Astrocyte of the cerebellum (primary cell): ENCODE measurements at regions not wholly inside any gene's neighbourhood (a gene's known extent, or its start where the extent isn't known, plus 50 kb on each side); places are given as distances from the start of the nearest gene placed in this dataset.
"Not testable (repeated sequence)": the region's sequence is repeated elsewhere in the genome, so short reads cannot be mapped to it uniquely, and the experiment has no call there.

ENCODE experiments used
- DNase-seq: peaks from one replicate; pipeline ENCODE4 v3.0.0-alpha.2; 2011; ENCODE audit warnings: low read depth
- H3K4me3 ChIP-seq: 2 replicates; pipeline ENCODE4 v1.5.1; 2011; ENCODE audit warnings: mild to moderate bottlenecking, low read depth, low read length, moderate library complexity
- in situ Hi-C: cut with HindIII; loops from 2 replicates; pipeline ENCODE4 v1.10.0; 2017; ENCODE audit warnings: low sequenced_read_pairs
- TF ChIP-seq, protein P1 (sequence below): IDR thresholded peaks from 2 replicates; pipeline ENCODE4 v1.5.1; 2012; ENCODE audit warnings: low read length, low read depth, moderate library complexity, mild to moderate bottlenecking; ENCODE audit errors: missing control alignments

DNA sequence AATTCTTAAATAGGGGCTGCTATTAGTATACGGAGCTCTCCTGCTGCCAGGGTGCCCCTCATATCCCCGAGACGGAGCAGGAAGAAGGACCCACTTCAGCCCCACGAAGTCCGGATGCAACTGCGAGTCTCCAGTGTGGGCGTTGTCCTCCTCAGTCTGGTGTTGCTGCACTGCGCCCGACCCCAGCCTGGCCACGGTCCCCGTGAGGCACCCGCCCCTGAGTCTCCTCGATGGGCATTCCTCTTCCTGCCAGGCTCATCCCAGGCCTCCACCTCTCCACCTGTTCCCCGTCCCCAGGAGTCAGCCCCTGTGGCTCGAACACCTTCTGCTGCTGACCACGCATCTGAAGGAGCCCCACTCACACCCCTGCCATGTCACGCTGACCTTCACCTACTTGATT is 68.1 kb upstream of the SFSWAP start:
- no peak for DNase-seq
- in situ Hi-C loops = no loop called here
- TF ChIP-seq, protein P1, sequence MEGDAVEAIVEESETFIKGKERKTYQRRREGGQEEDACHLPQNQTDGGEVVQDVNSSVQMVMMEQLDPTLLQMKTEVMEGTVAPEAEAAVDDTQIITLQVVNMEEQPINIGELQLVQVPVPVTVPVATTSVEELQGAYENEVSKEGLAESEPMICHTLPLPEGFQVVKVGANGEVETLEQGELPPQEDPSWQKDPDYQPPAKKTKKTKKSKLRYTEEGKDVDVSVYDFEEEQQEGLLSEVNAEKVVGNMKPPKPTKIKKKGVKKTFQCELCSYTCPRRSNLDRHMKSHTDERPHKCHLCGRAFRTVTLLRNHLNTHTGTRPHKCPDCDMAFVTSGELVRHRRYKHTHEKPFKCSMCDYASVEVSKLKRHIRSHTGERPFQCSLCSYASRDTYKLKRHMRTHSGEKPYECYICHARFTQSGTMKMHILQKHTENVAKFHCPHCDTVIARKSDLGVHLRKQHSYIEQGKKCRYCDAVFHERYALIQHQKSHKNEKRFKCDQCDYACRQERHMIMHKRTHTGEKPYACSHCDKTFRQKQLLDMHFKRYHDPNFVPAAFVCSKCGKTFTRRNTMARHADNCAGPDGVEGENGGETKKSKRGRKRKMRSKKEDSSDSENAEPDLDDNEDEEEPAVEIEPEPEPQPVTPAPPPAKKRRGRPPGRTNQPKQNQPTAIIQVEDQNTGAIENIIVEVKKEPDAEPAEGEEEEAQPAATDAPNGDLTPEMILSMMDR = no peak
- H3K4me3 ChIP-seq = no peak overlapping the region

- DNase-seq = no peak
- no peak overlapping the region for H3K4me3 ChIP-seq
- TF ChIP-seq, protein P1 = no peak
- in situ Hi-C loops = no loop called here
Observed at GRCh38 chr12:131643631-131644452, 67.0 kb upstream of the SFSWAP start.

- no peak overlapping the region for H3K4me3 ChIP-seq
- DNase-seq = no peak
- TF ChIP-seq, protein P1 = no peak
- in situ Hi-C loops = no loop called here
Observed at GRCh38 chr12:131644481-131644880, 66.4 kb upstream of the SFSWAP start.

GRCh38 chr12:131644917-131645316 is 66.0 kb upstream of the SFSWAP start:
- in situ Hi-C loops, H3K4me3 ChIP-seq, DNase-seq: not testable (repeated sequence)

DNA sequence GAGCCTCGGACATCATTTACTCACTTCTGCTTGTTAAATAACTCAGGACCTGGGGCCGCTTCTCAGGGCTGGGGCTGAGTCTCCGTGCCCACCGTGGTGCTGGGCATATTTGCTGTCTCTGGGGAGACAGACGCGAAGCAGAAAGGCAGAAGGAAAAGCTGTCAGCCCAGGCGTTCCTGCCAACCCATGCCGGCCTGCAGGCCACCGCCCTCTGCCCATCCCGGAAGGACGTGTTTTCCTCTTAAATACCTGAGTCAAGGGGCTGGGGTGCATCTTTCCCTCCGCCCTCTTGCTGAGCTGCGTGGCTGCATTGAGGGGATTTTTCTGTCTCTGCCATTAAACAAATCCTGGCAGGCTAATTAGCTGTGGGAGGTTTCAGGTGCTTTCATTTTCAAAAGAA is 65.3 kb upstream of the SFSWAP start:
- in situ Hi-C loops, DNase-seq, H3K4me3 ChIP-seq: not testable (repeated sequence)

- DNase-seq, H3K4me3 ChIP-seq, in situ Hi-C loops: not testable (repeated sequence)
Observed at GRCh38 chr12:131646444-131646843, 64.4 kb upstream of the SFSWAP start.

DNA sequence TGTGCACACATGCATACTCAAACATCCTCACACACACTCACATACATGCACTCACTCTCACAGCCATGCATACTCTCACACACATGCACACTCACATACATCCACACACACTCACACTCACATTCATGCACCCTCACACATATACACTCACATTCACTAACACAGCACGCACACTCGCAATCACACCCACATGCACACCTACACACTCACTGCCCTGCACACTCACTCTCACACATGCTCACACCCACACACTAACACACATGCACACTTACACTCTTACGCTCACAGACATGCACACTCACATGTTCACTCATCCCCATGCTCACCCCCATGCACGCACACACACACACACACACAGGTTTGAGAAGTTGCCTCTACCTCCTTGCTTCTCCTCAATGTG is 63.2 kb upstream of the SFSWAP start:
- TF ChIP-seq, protein P1 = no peak
- H3K4me3 ChIP-seq = no peak overlapping the region
- no peak for DNase-seq
- in situ Hi-C loops = no loop called here

DNA sequence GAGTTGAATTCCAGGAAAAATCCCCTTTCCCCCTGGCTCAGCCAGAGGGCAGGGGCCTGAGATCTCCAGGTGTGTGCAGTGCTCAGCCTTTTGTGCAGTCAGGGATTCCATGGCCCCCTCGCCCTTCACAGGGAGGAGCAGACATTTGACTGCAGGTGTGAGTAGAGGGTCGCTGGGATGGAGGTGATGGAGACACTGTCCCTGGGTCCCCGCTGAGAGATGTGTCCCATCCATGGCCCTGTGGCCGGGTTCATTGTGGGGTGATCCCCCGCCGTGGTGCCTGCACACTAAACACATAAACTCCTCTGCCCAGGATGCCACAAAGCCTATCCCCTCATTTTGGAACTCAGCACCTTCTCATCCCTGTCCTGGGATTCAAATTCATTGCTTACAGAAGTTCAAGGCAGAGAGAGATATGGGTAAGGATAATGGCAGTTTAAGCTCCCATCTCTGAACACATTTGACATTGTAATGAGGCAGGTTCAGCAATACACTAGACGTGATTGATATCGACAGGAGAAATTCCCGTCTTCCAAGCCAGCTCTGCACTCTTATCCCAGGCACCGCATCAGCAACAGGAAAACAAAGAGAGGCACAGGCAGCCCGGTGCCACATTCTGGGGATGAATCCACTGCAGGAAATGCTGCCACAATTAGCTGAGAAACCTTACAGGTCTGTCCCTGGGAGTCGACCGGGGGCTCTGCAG is 55.3 kb upstream of the SFSWAP start:
- H3K4me3 ChIP-seq, DNase-seq, in situ Hi-C loops: not testable (repeated sequence)

DNA sequence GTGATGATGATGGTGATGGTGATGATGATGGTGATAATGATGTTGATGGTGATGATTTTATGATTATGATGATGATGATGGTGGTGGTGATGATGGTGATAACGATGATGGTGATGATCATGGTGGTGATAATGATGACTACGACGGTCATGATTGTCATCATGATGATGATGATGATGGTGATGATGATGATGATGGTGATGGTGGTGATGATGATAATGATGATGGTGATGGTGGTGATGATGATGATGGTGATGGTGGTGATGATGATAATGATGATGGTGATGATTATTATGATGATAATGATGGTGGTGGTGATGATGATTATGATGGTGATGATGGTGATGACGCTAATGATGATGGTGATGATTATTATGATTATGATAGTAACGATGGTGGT is 54.1 kb upstream of the SFSWAP start:
- DNase-seq, H3K4me3 ChIP-seq, in situ Hi-C loops: not testable (repeated sequence)

GRCh38 chr12:131658605-131659004 is 52.3 kb upstream of the SFSWAP start:
- DNase-seq, in situ Hi-C loops: not testable (repeated sequence)

DNA sequence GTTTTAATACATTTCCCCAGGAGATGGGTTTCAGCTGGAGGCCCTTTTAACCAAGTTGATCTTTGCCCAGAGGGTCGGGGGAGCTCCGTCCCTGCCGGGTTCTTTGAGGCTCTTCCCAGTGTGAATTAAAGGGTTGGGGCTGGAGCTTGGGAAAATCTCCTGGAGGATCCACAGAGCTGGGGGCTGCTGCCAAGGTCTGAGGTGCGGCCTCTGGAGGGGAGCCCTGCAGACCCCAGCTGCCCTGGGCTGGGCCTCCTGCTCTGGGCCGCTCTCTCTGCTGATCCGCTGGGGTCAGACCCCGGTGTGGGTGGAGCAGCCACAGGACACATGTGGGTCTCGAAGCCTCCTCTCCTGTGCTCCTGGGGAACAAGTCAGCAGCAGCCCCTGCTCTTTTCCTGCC is 51.4 kb upstream of the SFSWAP start:
- H3K4me3 ChIP-seq, in situ Hi-C loops, DNase-seq: not testable (repeated sequence)

More at GRCh38 chr12:131658605-131659004, 52.3 kb upstream of the SFSWAP start:
- H3K4me3 ChIP-seq = not testable (repeated sequence)

- in situ Hi-C loops, H3K4me3 ChIP-seq, DNase-seq: not testable (repeated sequence)
Observed at GRCh38 chr12:131659976-131660375, 50.9 kb upstream of the SFSWAP start.

- in situ Hi-C loops, DNase-seq: not testable (repeated sequence)
Observed at GRCh38 chr12:131660401-131660800, 50.5 kb upstream of the SFSWAP start.

More at GRCh38 chr12:131660401-131660800, 50.5 kb upstream of the SFSWAP start:
- H3K4me3 ChIP-seq = not testable (repeated sequence)
